H1 (cell line): ENCODE measurements at regions not wholly inside any gene's neighbourhood (a gene's known extent, or its start where the extent isn't known, plus 50 kb on each side); places are given as distances from the start of the nearest gene placed in this dataset.

ENCODE experiments used
- CTCF ChIA-PET: fragments of 300-600 bp; sonication (Branson Sonifier 250); formaldehyde crosslinking; loops from one replicate; lab custom pipeline; 2021; ENCODE audit not compliant: partially characterized antibody; lab: Charles Lee
- POLR2A ChIA-PET: fragments of 300-600 bp; sonication (Branson Sonifier 250); formaldehyde crosslinking; loops from one replicate; lab custom pipeline; 2021; ENCODE audit warnings: inconsistent platforms; ENCODE audit not compliant: partially characterized antibody; lab: Charles Lee
- DNase-seq, 2 experiments: peaks; one replicate each; pipeline versions ENCODE4 v3.0.0 to v3.0.0-alpha.2; 2010 to 2022; ENCODE audit warnings: low spot score in 2 of 2, low read depth in 1 of 2, mixed read lengths in 1 of 2
- FAIRE-seq: peaks from 2 replicates; lab custom pipeline; 2011; peaks lifted over from hg19 to GRCh38; lab: Jason Lieb, UNC
- H2AFZ ChIP-seq: 2 replicates; pipeline ENCODE4 v1.8.1; 2012; ENCODE audit warnings: low read length, inconsistent platforms
- H2AK5ac ChIP-seq: 2 replicates; pipeline ENCODE4 v1.6.1; 2013; ENCODE audit warnings: low read depth, low read length
- H2BK120ac ChIP-seq: replicated peaks from 2 replicates; pipeline ENCODE3; 2013; ENCODE audit warnings: low read depth, low read length, inconsistent platforms
- H2BK12ac ChIP-seq: 2 replicates; pipeline ENCODE4 v1.6.1; 2013; ENCODE audit warnings: low read depth, low read length
- H2BK15ac ChIP-seq: 2 replicates; pipeline ENCODE4 v1.6.1; 2013; ENCODE audit warnings: low read length
- H2BK20ac ChIP-seq: 2 replicates; pipeline ENCODE4 v1.6.1; 2013; ENCODE audit warnings: low read length
- H2BK5ac ChIP-seq: 2 replicates; pipeline ENCODE4 v1.6.1; 2013; ENCODE audit warnings: low read depth, low read length
- H3K14ac ChIP-seq: 2 replicates; pipeline ENCODE4 v1.6.1; 2013; ENCODE audit warnings: inconsistent platforms; ENCODE audit not compliant: insufficient read length
- H3K18ac ChIP-seq: 2 replicates; pipeline ENCODE4 v1.6.1; 2013; ENCODE audit warnings: low read length; ENCODE audit errors: extremely low read depth
- H3K23ac ChIP-seq: 2 replicates; pipeline ENCODE4 v1.6.1; 2013; ENCODE audit warnings: inconsistent platforms; ENCODE audit not compliant: insufficient read length
- H3K23me2 ChIP-seq: 2 replicates; pipeline ENCODE4 v1.6.1; 2013; ENCODE audit warnings: low read depth, low read length
- H3K27ac ChIP-seq: 2 replicates; pipeline ENCODE4 v1.6.1; 2011; ENCODE audit warnings: low read depth, low read length, inconsistent platforms
- H3K27me3 ChIP-seq, 4 experiments: replicated peaks in 1 of 4; 1 replicate in 1 of 4; 2 replicates in 3 of 4; pipeline versions ENCODE4 v1.6.1 to v1.8.1; 2011 to 2013; ENCODE audit warnings: low read length in 3 of 4, mild to moderate bottlenecking in 3 of 4, inconsistent platforms in 2 of 4, mixed read lengths in 2 of 4, moderate library complexity in 1 of 4; ENCODE audit not compliant: control insufficient read depth in 3 of 4, insufficient read depth in 3 of 4; ENCODE audit errors: extremely low read depth in 1 of 4
- H3K36me3 ChIP-seq, 4 experiments: 2 replicates each; pipeline versions ENCODE4 v1.6.1 to v1.8.1; 2011 to 2013; ENCODE audit warnings: mild to moderate bottlenecking in 4 of 4, low read length in 3 of 4, moderate library complexity in 2 of 4, control low read depth in 1 of 4, inconsistent platforms in 1 of 4; ENCODE audit not compliant: insufficient read depth in 4 of 4, control insufficient read depth in 2 of 4
- H3K4ac ChIP-seq: replicated peaks from 2 replicates; pipeline ENCODE3; 2013; ENCODE audit warnings: low read length, low read depth, mixed read lengths, inconsistent platforms; ENCODE audit not compliant: insufficient read length
- H3K4me1 ChIP-seq, 4 experiments: replicated peaks in 1 of 4; 1 replicate in 1 of 4; 2 replicates in 3 of 4; pipeline versions ENCODE4 v1.6.1 to v1.8.1; 2011 to 2013; ENCODE audit warnings: low read length in 3 of 4, inconsistent platforms in 2 of 4, mixed read lengths in 1 of 4; ENCODE audit not compliant: insufficient read depth in 4 of 4, control insufficient read depth in 3 of 4
- H3K4me2 ChIP-seq, 2 experiments: 2 replicates each; pipeline versions ENCODE4 v1.6.1 to v1.8.1; 2011 to 2013; ENCODE audit warnings: low read depth in 2 of 2, low read length in 2 of 2, control low read depth in 1 of 2, inconsistent platforms in 1 of 2, mild to moderate bottlenecking in 1 of 2; ENCODE audit not compliant: insufficient read depth in 1 of 2
- H3K4me3 ChIP-seq, 4 experiments: fragments of 200-600, 300-600 bp in 1 of 4; sonication (generic), shearing (Covaris generic), sonication (Bioruptor Twin) in 1 of 4; 2 replicates each; pipeline versions ENCODE4 v1.5.1 to v1.8.1; 2011 to 2016; ENCODE audit warnings: low read length in 4 of 4, low read depth in 3 of 4, control low read depth in 2 of 4, inconsistent platforms in 2 of 4, mild to moderate bottlenecking in 2 of 4, mixed read lengths in 1 of 4, moderate library complexity in 1 of 4; ENCODE audit not compliant: insufficient read depth in 2 of 4; ENCODE audit errors: extremely low read depth in 1 of 4
- H3K56ac ChIP-seq: replicated peaks from 2 replicates; pipeline ENCODE3; 2013; ENCODE audit warnings: low read depth, mild to moderate bottlenecking, mixed read lengths, low read length, inconsistent platforms; ENCODE audit not compliant: insufficient read length
- H3K79me1 ChIP-seq: 2 replicates; pipeline ENCODE4 v1.6.1; 2013; ENCODE audit warnings: low read depth, low read length, control low read depth
- H3K79me2 ChIP-seq, 2 experiments: 2 replicates each; pipeline versions ENCODE4 v1.6.1 to v1.8.1; 2012 to 2013; ENCODE audit warnings: low read length in 2 of 2, mild to moderate bottlenecking in 2 of 2, inconsistent platforms in 1 of 2; ENCODE audit not compliant: insufficient read depth in 2 of 2, control insufficient read depth in 1 of 2
- H3K9ac ChIP-seq, 4 experiments: replicated peaks in 1 of 4; 1 replicate in 1 of 4; 2 replicates in 3 of 4; pipeline versions ENCODE4 v1.6.1 to v1.8.1; 2011 to 2013; ENCODE audit warnings: low read depth in 3 of 4, low read length in 3 of 4, control low read depth in 2 of 4, mild to moderate bottlenecking in 2 of 4, moderate library complexity in 2 of 4, inconsistent platforms in 1 of 4; ENCODE audit errors: extremely low read depth in 1 of 4
- H3K9me3 ChIP-seq, 2 experiments: 2 replicates each; pipeline versions ENCODE4 v1.6.1 to v1.8.1; 2012 to 2013; ENCODE audit warnings: mild to moderate bottlenecking in 2 of 2, moderate library complexity in 2 of 2, control low read depth in 1 of 2, inconsistent platforms in 1 of 2, low read depth in 1 of 2, low read length in 1 of 2, mixed read lengths in 1 of 2; ENCODE audit not compliant: insufficient read depth in 2 of 2
- H4K20me1 ChIP-seq, 2 experiments: replicated peaks in 1 of 2; 2 replicates each; pipeline versions ENCODE3 to v1.8.1; 2011 to 2013; ENCODE audit warnings: inconsistent platforms in 2 of 2, low read length in 2 of 2, mild to moderate bottlenecking in 1 of 2; ENCODE audit not compliant: insufficient read depth in 2 of 2, control insufficient read depth in 1 of 2
- H4K5ac ChIP-seq: 2 replicates; pipeline ENCODE4 v1.6.1; 2013; ENCODE audit warnings: low read length, low read depth, mixed read lengths, inconsistent platforms; ENCODE audit not compliant: insufficient read length
- H4K8ac ChIP-seq: 2 replicates; pipeline ENCODE4 v1.8.0; 2013; ENCODE audit warnings: mild to moderate bottlenecking, moderate library complexity, low read length, inconsistent platforms; ENCODE audit not compliant: insufficient read depth; ENCODE audit errors: extremely low read depth
- H4K91ac ChIP-seq: replicated peaks from 2 replicates; pipeline ENCODE3; 2013; ENCODE audit warnings: low read length, mixed read lengths, inconsistent platforms; ENCODE audit not compliant: insufficient read length
- ASH2L ChIP-seq: fragments of 200-600, 300-600 bp; sonication (generic); IDR thresholded peaks from one replicate; pipeline ENCODE4 v1.7.1; 2017; ENCODE audit warnings: low read length
- BCL11A ChIP-seq, 2 experiments: IDR thresholded peaks; one replicate each; pipeline ENCODE4 v1.6.1; 2011; ENCODE audit warnings: low read depth in 2 of 2, low read length in 2 of 2, mild to moderate bottlenecking in 2 of 2
- FOSL1 ChIP-seq: IDR thresholded peaks from 2 replicates; pipeline ENCODE4 v1.6.1; 2011; ENCODE audit warnings: mild to moderate bottlenecking, low read depth, low read length, moderate library complexity; ENCODE audit not compliant: insufficient read depth
- JUND ChIP-seq: IDR thresholded peaks from 2 replicates; pipeline ENCODE4 v1.6.1; 2011; ENCODE audit warnings: mild to moderate bottlenecking, improper control_type of control experiment, low read length
- KDM1A ChIP-seq: fragments of 200-600, 300-600 bp; sonication (generic); IDR thresholded peaks from 2 replicates; pipeline ENCODE4 v1.7.1; 2016; ENCODE audit warnings: mild to moderate bottlenecking, low read length, borderline replicate concordance
- SIX5 ChIP-seq: IDR thresholded peaks from 2 replicates; pipeline ENCODE4 v1.6.1; 2011; ENCODE audit warnings: mild to moderate bottlenecking, low read depth, low read length
- SP4 ChIP-seq: IDR thresholded peaks from 2 replicates; pipeline ENCODE4 v1.6.1; 2012; ENCODE audit warnings: low read length, inconsistent platforms
- TAF7 ChIP-seq: optimal IDR thresholded peaks from 2 replicates; pipeline ENCODE3; 2011; ENCODE audit warnings: low read depth, mild to moderate bottlenecking, inconsistent platforms, low read length, moderate library complexity, borderline replicate concordance
- TBP ChIP-seq: IDR thresholded peaks from 2 replicates; pipeline ENCODE4 v1.6.1; 2011; ENCODE audit warnings: low read depth, low read length, improper control_type of control experiment
- TCF12 ChIP-seq: IDR thresholded peaks from 2 replicates; pipeline ENCODE4 v1.6.1; 2011; ENCODE audit warnings: low read depth, mild to moderate bottlenecking, low read length
- WGBS, 2 experiments: shearing (Covaris generic) in 1 of 2; methylation state at CpG; one replicate each; pipeline versions ENCODE4 v1.1.6 to v1.1.7; 2013 to 2015; ENCODE audit warnings: low lambda C conversion rate in 2 of 2, mixed read lengths in 2 of 2, inconsistent platforms in 1 of 2, low coverage in 1 of 2, missing lambda C conversion rate in 1 of 2; ENCODE audit not compliant: insufficient replicate concordance in 2 of 2, insufficient coverage in 1 of 2, insufficient read length in 1 of 2; ENCODE audit errors: extremely low coverage in 1 of 2, missing lambda C conversion rate in 1 of 2; 5-methylcytosine and 5-hydroxymethylcytosine counted together
- TF ChIP-seq, protein P1 (sequence below), 3 experiments: IDR thresholded peaks; 1 replicate in 2 of 3; 2 replicates in 1 of 3; pipeline versions ENCODE4 v1.5.1 to v1.6.1; 2011; ENCODE audit warnings: low read length in 3 of 3, mild to moderate bottlenecking in 3 of 3, inconsistent platforms in 2 of 3, low read depth in 1 of 3, moderate library complexity in 1 of 3; ENCODE audit not compliant: insufficient read depth in 1 of 3; ENCODE audit errors: control extremely low read depth in 1 of 3
- TF ChIP-seq, protein P2 (sequence below): IDR thresholded peaks from 2 replicates; pipeline ENCODE4 v1.6.1; 2011; ENCODE audit warnings: low read depth, mild to moderate bottlenecking, low read length; ENCODE audit not compliant: insufficient read depth

DNA sequence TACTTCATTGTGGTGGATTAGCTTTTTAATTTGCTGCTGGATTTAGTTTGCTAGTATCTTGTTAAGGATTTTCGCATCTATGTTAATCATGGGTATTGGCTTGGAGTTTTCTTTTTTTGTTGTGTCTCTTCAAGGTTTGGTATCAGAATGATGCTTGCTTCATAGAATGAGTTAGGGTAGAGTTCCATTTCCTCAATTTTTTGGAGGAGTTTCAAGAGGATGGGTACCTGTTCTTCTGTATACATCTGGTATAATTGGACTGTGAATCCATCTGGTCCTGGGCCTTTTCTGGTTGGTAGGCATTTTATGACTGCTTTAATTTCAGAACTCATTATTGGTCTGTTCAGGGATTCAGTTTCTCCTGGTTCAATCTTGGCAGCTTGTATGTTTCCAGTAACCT is 335.6 kb downstream of the EDEM1 start:
- no peaks in the 10 kb centered on the region for H3K9me3 ChIP-seq
- H2BK12ac ChIP-seq, result no peak overlapping the region
- H2BK15ac ChIP-seq, result no peak overlapping the region
- TF ChIP-seq, protein P1, sequence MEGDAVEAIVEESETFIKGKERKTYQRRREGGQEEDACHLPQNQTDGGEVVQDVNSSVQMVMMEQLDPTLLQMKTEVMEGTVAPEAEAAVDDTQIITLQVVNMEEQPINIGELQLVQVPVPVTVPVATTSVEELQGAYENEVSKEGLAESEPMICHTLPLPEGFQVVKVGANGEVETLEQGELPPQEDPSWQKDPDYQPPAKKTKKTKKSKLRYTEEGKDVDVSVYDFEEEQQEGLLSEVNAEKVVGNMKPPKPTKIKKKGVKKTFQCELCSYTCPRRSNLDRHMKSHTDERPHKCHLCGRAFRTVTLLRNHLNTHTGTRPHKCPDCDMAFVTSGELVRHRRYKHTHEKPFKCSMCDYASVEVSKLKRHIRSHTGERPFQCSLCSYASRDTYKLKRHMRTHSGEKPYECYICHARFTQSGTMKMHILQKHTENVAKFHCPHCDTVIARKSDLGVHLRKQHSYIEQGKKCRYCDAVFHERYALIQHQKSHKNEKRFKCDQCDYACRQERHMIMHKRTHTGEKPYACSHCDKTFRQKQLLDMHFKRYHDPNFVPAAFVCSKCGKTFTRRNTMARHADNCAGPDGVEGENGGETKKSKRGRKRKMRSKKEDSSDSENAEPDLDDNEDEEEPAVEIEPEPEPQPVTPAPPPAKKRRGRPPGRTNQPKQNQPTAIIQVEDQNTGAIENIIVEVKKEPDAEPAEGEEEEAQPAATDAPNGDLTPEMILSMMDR (IDR thresholded peaks at IDR 0.05; ENCODE audit: control extremely low read depth in 1 of 3, insufficient read depth in 1 of 3, low read depth in 1 of 3, low read length in 3 of 3), result no peak
- TF ChIP-seq TCF12, result no peak
- TF ChIP-seq KDM1A, result no peak
- TF ChIP-seq TAF7, result no peak
- TF ChIP-seq ASH2L, result no peak
- no peak for TF ChIP-seq TBP
- no peak for TF ChIP-seq FOSL1
- TF ChIP-seq BCL11A (IDR thresholded peaks at IDR 0.05; ENCODE audit: low read depth in 2 of 2, low read length in 2 of 2), result no peak
- TF ChIP-seq SP4, result no peak
- TF ChIP-seq, protein P2, sequence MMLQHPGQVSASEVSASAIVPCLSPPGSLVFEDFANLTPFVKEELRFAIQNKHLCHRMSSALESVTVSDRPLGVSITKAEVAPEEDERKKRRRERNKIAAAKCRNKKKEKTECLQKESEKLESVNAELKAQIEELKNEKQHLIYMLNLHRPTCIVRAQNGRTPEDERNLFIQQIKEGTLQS, result no peak
- no peak for TF ChIP-seq SIX5
- TF ChIP-seq JUND, result no peak

More for the DNA sequence above, 335.6 kb downstream of the EDEM1 start:
- H3K18ac ChIP-seq, result no peak overlapping the region
- no peak overlapping the region for H3K23ac ChIP-seq
- no peak overlapping the region for H2AK5ac ChIP-seq
- no peak overlapping the region for H4K91ac ChIP-seq
- WGBS, 2 experiments, result 100% methylated on average over 1 of the region's 1 CpG; no CpG with 5 or more reads in 1 of the 2 experiments
- no peaks in the 10 kb centered on the region for H3K36me3 ChIP-seq
- no peaks in the 10 kb centered on the region for H3K27me3 ChIP-seq
- no peak overlapping the region for H3K9ac ChIP-seq
- H2AFZ ChIP-seq, result no peak overlapping the region
- no peak overlapping the region for H3K4ac ChIP-seq
- no peak overlapping the region for H4K8ac ChIP-seq
- H3K4me2 ChIP-seq, result no peak overlapping the region
- no peak overlapping the region for H2BK20ac ChIP-seq
- no peak overlapping the region for H2BK5ac ChIP-seq
- no peaks in the 10 kb centered on the region for H3K79me1 ChIP-seq
- no peak for FAIRE-seq
- H3K4me1 ChIP-seq, result no peaks in the 10 kb centered on the region
- no peak overlapping the region for H2BK120ac ChIP-seq
- no peaks in the 10 kb centered on the region for H3K79me2 ChIP-seq
- POLR2A ChIA-PET, result no interaction called here
- H3K14ac ChIP-seq, result no peak overlapping the region
- H4K5ac ChIP-seq, result no peak overlapping the region
- no peaks in the 10 kb centered on the region for H3K23me2 ChIP-seq
- no peak overlapping the region for H3K27ac ChIP-seq
- no peak overlapping the region for H3K4me3 ChIP-seq
- DNase-seq, result no peak
- CTCF ChIA-PET, result no interaction called here
- no peak overlapping the region for H3K56ac ChIP-seq
- no peaks in the 10 kb centered on the region for H4K20me1 ChIP-seq
